ENCODE measurements at regions not wholly inside any gene's neighbourhood (a gene's known extent, or its start where the extent isn't known, plus 50 kb on each side); places are given as distances from the start of the nearest gene placed in this dataset.

GRCh38 chr17:34161690-34162089 is 93.4 kb upstream of the CCL2 start:
- DNase-seq: no peak

- DNase-seq: no peak
Observed at GRCh38 chr17:34163123-34163522, 92.0 kb upstream of the CCL2 start.

- DNase-seq: no peak
Observed at GRCh38 chr17:34163646-34164045, 91.4 kb upstream of the CCL2 start.

GRCh38 chr17:34164837-34165236 is 90.2 kb upstream of the CCL2 start:
- DNase-seq: no peak

GRCh38 chr17:34166352-34166751 is 88.7 kb upstream of the CCL2 start:
- DNase-seq: no peak

- DNase-seq: no peak
Observed at GRCh38 chr17:34167354-34167753, 87.7 kb upstream of the CCL2 start.

- DNase-seq: no peak
Observed at GRCh38 chr17:34168989-34169388, 86.1 kb upstream of the CCL2 start.

- no peak for DNase-seq
Observed at GRCh38 chr17:34169496-34169895, 85.6 kb upstream of the CCL2 start.

GRCh38 chr17:34171245-34171818 is 83.8 kb upstream of the CCL2 start:
- peak; percentile 26 for DNase-seq

GRCh38 chr17:34172390-34172918 is 82.6 kb upstream of the CCL2 start:
- no peak for DNase-seq

- no peak for DNase-seq
Observed at GRCh38 chr17:34173241-34173640, 81.8 kb upstream of the CCL2 start.

GRCh38 chr17:34174496-34174895 is 80.6 kb upstream of the CCL2 start:
- no peak for DNase-seq

GRCh38 chr17:34176440-34176839 is 78.6 kb upstream of the CCL2 start:
- no peak for DNase-seq

- DNase-seq: no peak
Observed at GRCh38 chr17:34177642-34178041, 77.4 kb upstream of the CCL2 start.

- DNase-seq: no peak
Observed at GRCh38 chr17:34178092-34178491, 77.0 kb upstream of the CCL2 start.

GRCh38 chr17:34182036-34182803 is 72.9 kb upstream of the CCL2 start:
- no peak for DNase-seq

GRCh38 chr17:34195987-34196386 is 59.1 kb upstream of the CCL2 start:
- DNase-seq: no peak

GRCh38 chr17:34198519-34198918 is 56.6 kb upstream of the CCL2 start:
- DNase-seq: no peak

GRCh38 chr17:34199454-34199853 is 55.6 kb upstream of the CCL2 start:
- DNase-seq: no peak

GRCh38 chr17:34199932-34200534 is 55.1 kb upstream of the CCL2 start:
- peak; percentile 51 for DNase-seq

GRCh38 chr17:34201225-34201624 is 53.9 kb upstream of the CCL2 start:
- no peak for DNase-seq

GRCh38 chr17:34201767-34202166 is 53.3 kb upstream of the CCL2 start:
- DNase-seq: no peak

- no peak for DNase-seq
Observed at GRCh38 chr17:34203018-34203638, 52.0 kb upstream of the CCL2 start.

- DNase-seq: no peak
Observed at GRCh38 chr17:34204402-34204801, 50.7 kb upstream of the CCL2 start.
